NCI-H82 treated with DMSO at 0.1 percent for 48 hours (cell line): ENCODE measurements at regions not wholly inside any gene's neighbourhood (a gene's known extent, or its start where the extent isn't known, plus 50 kb on each side); places are given as distances from the start of the nearest gene placed in this dataset.
"Not testable (repeated sequence)": the region's sequence is repeated elsewhere in the genome, so short reads cannot be mapped to it uniquely, and the experiment has no call there.

ENCODE experiments used
- DNase-seq: peaks from one replicate; lab custom pipeline; 2025; ENCODE audit not compliant: unreplicated experiment; lab: John Stamatoyannopoulos, UW

DNA sequence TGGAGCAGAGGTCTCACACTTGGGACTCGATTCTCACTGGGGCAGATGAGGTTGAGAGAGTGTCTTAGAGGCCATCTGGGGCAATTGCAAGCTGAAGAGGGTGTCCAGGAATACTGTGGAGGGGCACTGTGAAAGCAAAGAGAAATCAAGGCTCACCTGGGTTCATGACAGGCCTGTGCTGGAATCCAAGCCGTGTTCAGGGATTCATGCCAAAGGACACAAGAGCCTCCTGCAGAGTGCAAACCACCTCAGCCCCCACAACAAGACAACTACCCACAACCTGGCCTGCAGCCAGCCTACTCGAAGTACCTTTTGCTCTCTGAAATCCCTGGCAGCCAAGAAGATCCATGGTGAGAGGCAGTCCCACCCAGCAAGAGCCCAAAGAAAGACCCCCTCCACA, 2334.2 kb downstream of the TP53TG3F start:
- DNase-seq = no peak

DNA sequence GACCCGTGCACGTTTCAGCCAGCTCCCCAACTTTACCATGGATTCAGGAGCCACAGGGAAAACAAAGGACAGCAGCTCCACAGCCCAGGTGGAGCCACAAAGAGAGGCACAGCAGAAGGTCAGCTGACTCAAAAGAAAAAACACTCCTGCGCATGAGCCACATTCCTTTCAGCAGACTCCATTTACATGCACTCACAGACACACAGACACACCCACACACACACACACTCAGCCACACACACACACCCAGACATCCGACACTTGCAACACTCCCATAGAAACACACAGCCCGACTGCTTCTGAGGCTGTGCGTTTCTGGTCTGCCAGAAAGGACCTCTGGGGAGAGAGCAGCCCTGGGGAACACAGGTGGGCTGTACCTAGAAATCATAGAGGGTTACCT, 2335.5 kb downstream of the TP53TG3F start:
- no peak for DNase-seq

DNA sequence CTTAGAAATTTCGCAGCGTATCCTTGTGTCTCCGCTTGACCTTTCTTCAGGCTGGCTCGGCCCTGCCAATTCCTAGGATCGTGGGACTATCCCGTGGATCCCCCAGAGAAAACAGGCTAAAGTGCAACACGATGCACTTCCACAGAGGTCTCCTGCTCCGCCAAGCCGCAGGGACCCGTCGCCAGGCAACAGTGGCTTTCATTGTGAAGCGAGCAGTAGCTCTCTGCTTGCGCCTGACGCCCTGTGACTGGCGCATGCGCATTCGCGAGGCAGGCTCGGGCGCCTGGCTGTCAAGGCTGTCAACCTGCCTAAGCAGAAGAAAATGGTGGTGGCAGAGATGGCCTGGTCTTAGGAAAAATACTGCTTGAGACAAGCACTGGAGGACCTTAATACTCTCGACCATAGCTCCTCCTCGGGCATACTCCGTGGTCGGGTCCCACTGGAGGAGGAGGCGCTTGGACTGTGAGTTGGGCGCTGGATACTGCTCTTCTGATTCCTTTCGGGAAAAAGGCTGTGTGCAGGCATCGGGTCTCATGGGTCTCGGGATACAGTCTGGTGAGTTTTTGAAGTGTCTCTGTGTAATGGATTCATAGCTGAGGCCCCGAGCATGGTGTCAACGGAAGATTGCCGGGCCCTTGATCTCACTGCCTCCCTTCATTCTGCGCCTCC, 2336.1 kb downstream of the TP53TG3F start:
- no peak for DNase-seq

DNA sequence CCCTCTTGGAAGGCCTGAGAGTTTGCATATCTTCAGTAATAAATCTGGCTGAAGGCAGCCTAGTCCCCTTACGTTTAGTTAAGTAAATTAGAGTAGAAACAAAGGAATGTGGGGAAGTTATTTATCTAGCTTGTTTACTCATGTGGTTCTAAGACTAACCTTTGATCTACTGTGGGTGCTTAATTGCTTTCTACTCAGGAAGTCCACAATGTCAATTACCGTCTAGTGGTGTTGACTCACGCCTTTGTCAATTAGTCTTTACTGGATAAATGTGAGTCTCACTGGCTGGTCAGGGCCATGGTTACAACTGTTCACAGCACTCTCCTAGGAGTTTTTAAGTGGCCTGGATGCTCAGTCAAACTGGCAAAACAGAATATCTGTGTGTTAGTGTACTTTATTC, 2338.4 kb downstream of the TP53TG3F start:
- DNase-seq = no peak

DNA sequence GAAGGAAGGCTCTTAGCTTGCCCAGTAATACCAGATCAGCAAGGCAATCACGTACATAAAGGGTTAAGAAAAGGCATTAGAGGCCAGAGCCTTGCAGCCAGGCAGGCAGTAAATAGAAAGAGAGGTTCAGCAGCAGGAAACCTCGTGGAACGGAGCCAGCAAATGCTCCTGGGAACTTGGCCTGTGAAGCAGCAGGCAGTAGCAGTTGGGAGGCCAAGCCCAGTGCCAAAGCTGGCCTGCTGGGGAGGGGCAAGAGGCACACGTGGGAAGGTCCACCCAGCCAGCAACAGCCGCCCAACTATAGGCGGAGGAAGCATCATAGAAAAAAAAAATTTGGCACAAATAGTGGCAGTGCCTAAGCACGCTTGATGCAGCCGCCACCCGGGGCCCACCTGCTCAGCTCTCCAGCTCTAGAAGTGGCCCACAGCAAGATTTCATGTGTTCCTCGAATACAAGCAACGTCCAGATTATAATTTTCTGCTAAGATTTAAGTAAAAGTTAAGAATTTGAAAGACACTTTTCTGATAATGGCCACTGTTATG, 2339.5 kb downstream of the TP53TG3F start:
- no peak for DNase-seq

DNA sequence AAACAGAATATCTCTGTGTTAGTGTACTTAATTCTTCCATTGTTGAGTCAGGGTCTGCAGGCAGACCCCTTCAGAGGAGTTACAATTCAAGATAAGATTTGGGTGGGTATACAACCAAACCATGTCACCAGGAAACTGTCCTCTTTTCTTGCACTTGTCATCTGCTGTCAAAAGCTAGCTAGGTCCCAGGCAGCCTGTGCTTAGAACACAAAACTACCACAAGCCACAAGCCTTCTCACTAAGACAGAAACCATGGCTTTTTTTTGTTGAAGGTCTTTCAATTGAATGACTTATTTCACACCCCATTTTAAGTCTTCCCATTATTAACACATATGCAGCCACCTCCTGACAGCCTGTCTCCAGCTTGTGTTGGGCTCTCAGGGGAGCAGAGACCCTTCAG, 2345.1 kb downstream of the TP53TG3F start:
- not testable (repeated sequence) for DNase-seq

DNA sequence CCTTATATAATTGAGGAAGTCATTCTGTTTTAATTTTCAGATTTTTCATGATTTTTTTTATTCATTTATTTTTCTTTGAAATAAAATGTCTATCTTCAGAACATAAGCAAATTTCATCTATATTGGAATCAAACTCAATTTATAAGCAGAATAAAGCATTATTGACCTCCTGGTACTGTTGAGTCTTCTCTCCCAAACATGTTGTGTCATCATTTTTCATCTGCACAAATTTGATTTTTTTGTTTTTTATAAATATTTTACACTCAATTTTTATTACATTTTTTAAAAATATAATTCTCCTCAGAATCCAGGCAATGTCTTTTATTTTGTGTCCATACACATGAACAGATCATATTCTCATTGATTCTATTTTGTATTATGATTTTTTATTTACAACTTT, 2363.9 kb downstream of the TP53TG3F start:
- no peak for DNase-seq

DNA sequence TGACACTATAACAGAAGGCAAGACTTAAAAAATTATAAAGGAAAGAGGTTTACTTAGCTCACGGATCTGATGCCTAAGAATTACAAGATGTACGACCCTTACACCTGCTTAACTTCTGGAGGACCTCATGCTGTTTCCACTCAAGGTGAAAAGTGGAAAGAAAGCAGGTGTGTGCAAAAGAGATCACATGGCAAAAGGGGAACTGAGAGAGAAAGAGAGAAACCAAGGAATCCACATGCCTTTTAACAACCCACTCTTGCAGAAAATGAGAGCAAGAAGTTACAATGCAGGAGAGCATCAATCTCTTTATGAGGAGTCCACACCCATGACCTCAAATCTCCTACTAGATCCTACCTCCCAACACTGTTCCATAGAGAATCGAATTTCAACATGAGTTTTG, 2382.2 kb downstream of the TP53TG3F start:
- no peak for DNase-seq

DNA sequence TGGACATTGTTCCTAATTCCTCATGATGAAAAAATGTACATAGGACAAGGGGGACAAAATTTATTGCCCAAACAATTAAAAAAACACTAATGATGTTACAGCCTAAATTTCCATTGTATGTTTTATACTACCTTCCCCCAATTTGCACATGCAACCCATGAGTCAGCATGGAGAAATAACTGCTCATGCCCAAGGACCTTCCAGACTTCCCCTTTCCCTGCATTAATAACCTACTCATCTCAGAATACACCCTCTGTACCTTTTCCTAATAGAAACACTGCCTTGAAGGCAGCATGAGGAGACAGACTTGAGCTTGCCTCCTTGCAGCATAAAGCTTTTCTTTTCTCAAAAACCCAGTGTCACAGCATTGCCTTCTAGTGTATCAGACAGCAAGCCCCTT, 2402.8 kb downstream of the TP53TG3F start:
- DNase-seq = no peak

DNA sequence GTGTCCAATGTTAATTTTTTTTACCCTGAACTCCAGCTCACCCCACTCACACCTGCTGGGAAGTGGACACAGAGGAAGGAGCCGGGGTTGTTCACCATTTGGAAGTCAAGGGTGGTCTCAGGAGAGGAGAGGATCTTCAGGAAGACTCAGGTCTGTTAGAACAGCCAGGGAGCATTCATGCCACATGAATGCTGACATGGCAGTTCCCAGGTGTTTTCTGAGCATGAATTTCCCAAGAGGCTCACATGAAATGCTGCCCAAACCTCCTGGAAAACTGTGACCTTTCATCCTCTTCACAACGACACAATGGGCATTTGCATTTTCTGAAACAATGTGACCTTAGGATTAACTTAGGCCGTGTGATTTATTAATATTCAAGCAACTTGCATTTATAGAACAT, 2409.2 kb downstream of the TP53TG3F start:
- no peak for DNase-seq

DNA sequence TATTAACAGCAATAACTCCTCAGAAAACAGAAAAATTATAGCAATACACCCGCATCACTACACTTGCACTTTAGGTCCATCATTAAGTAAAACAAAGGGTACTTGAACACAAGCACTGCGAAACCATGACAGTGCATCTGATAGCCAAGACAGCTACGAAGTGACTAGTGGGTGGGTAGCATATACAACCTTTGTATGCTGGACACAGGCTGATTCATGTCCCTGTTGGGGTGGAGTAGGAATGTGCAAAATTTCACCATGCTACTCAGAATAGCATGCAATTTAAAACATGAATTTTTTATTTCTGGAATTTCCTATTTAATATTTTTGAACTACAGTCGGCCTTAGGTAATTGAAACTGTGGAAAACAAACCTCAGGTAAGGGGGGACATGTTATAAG, 2414.1 kb downstream of the TP53TG3F start:
- no peak for DNase-seq

DNA sequence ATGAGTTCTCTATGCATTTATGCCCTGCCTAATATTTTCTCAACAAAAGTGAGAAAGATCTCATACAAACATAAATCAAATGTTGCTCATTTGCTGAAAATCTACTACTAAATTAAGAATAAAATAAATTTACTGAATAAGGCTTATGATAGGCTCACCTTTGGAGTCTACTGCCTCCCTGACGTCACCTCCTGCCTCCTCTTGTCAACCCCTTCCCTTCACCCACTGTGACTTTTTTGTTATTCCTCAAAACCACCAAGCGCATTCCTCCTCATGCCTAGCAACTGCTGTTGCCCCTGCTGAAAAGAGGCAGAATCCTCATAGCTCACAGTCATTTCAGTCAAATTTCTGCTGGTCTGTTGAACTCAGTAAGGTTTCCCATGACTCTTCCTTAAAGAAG, 2422.2 kb downstream of the TP53TG3F start:
- no peak for DNase-seq

DNA sequence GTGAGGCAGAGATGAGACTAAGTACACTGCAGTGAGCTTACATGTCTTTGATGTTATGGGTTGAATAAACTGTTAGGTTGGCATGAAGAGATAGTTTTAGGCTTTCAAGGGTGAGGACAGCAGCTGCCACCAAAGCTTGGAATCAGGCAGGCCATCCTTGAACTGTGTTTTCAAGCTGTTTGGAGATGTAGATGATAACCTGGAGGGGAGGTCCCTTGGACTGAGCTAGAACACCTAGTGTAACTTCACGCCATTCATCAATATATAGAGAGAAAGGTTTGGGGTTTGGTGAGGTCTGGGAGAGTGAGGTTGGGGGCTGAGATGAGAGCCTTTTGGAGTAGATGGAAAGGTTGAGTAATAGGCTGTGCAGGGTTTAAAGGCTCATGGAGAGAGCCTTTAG, 2447.0 kb downstream of the TP53TG3F start:
- DNase-seq = no peak

DNA sequence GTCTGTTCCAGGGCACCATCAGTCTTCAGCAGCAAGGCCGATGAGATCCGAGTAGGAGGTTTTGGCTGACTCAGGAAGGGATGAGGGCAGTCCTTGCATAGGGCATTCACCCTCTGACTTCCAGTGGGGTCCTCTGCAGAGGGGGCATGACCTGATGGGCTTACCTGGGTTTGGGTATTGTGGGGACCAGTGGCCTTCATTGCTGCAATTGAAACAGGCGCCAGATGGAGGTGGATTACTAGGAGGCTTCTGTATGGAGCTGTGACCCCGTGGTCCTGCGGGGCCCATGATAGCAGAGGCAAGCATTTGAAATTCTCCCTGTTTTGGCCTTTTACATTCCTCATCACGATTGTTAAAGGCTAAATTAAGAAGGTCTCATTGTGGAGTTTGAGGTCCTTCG, 2448.7 kb downstream of the TP53TG3F start:
- DNase-seq = no peak

DNA sequence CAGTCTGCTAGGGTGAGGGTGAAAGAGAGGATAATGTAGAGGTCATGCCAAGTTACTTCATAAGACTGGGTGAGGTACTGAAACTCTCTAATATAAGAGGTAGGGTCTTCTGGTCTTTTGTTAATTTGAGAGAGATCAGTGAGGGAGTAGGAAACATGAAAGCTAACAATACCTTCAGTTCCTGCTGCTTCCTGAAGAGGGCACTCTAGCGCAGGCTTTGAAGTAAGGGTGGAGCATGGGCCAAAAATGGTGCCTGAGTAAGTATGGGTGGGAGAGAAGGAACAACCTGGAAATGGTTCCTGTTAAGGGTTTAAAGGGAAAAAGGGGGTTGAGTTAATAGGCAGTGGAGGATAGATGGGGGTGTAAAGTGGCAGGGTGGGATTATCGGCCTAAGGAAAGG, 2449.5 kb downstream of the TP53TG3F start:
- DNase-seq = no peak

DNA sequence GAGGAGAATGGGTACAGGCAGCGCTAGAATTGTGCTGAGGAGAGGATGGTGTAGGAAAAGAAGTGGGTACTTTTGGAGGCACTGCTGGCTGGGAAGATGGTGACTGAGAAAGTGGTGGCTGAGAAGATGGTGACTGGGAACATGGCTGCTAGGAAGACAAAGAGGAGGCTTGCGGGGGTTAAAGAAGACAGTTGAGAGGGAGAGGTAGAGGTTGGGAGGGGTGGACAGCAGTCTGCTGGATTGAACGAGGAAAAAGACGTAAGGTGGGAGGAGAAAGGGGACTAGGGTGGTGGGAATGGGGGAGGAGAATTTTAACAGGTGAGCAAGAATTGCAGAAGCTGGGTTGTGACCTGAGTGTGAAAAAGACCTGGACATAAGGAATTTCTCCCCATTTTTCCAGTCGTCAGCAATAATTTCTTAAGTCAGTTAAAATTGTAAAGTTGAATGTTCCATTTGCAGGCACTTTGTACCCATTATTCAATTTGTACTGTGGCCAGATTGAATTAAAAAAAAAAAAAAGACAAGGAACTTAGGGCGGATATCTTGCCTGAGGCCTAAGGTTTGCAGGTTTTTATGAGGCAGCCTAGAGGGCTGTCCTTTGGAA, 2450.0 kb downstream of the TP53TG3F start:
- no peak for DNase-seq

DNA sequence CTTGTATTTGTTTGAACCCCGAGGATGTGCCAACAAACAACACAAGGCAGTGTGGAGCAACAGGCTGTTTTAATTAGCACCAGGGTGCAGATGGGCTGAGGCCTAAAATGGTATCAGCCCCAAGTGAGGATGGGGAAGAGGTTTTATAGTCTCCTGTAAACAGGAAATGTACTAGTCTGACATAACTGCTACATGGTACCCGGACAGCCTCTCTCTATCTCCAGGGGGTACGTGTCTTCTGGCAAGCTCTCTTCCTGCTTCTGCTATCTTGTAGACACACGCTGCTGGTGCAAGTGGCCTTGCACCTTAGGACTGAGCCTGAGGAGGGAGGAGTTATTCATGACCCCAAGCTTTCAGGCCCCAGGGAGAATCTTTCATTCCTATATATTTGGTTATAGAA, 2451.0 kb downstream of the TP53TG3F start:
- no peak for DNase-seq

DNA sequence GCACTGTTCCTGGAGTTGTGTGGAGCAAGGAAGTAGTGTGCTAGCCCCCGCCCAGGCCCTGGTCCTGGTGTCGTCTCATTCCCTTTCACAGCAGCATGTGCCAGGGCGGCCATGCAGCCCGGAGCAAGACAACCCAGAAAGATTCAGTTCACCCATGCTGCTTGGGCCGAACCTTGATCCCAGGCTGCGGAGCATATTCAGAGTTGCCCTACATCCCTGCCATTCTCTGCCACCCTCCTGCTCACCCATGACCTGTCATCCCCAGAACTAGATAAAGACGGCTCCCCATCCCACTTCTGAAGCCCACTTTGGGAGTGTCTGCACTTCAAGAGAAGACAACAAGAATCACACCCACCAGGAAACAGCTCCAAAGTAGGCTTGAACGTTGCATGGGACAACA, 2452.5 kb downstream of the TP53TG3F start:
- no peak for DNase-seq

DNA sequence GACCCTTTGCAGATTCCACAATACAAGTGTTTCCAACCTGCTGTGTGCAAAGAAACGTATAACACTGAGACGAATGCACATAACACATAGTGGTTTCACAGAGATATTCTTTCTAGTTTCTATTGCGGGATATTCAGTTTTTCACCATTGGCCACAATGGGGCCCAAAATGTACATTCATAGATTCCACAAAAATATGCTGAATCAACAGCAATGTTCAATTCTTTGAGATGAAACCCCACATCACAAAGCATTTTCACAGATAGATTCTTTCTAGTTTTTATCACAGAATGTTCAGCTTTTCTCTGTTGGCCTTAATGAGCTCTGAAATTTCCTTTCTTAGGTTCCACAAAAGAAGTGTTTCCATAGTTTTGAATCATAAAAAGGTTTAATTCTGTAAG, 2472.3 kb downstream of the TP53TG3F start:
- no peak for DNase-seq
